HG03457 (cell line): ENCODE measurements at regions not wholly inside any gene's neighbourhood (a gene's known extent, or its start where the extent isn't known, plus 50 kb on each side); places are given as distances from the start of the nearest gene placed in this dataset.
A peak's percentile ranks its signal among the peaks of the same experiment; 100 is the strongest.
"Not testable (repeated sequence)": the region's sequence is repeated elsewhere in the genome, so short reads cannot be mapped to it uniquely, and the experiment has no call there.

Source experiments
- ATAC-seq: cut with Tn5 transposase; IDR thresholded peaks from one replicate; pipeline ENCODE4 v1.9.1; 2021; ENCODE audit warnings: moderate number of reproducible peaks; ENCODE audit not compliant: unreplicated experiment

GRCh38 chr9:15372455-15372854, 50.2 kb upstream of the SNAPC3 start:
- ATAC-seq, result no peak

GRCh38 chr9:15371448-15371845, 51.2 kb upstream of the SNAPC3 start:
- ATAC-seq, result no peak

DNA sequence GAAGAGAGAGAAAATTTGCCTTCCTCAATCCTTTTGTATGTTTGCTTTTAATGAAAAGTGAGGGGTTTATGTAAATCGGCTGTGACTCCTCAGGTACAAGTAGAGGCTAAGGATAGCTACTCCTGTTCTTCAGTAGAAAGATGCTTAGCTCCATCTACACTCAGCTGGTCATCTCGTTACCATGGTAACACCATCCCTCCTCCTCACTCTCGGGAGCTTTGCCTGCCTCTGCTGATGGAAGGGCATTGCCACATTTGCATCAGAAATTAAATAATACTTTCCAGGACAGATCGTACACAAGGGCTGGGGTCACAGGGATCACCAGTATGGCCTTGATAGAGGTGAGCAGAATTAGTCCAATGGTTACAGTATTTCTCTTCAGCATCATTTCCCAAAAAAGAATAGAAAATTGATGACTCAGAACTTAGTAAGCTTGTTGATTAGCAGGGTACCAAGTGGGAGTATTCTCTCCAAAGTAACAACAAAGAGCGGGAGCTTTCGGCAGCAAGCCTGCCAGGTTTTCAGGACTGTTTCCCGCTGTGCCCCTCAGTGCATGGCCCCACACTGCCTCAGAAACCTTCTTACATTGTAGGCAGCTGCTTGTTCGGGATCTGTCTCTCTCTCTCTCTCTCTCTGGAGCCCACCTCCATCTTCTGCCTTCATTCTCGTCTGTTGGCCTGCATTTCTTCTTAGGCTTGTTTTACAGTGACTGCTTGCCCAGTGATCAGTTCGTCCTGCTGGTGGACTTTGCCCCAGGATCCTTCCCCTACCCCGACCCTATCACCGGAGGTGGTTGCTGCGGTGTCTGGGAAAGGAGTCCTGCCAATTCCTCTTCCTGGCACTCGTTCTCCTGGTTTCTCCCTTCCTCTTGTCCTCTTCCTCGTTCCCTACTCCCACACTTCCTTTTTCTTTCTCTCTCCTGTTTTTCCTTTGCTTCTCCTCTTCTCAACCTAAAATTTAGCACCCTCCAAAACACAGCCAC, 51.9 kb upstream of the SNAPC3 start:
- no peak for ATAC-seq

- ATAC-seq, result no peak
These were observed 52.8 kb upstream of the SNAPC3 start for GRCh38 chr9:15369871-15370270.

DNA sequence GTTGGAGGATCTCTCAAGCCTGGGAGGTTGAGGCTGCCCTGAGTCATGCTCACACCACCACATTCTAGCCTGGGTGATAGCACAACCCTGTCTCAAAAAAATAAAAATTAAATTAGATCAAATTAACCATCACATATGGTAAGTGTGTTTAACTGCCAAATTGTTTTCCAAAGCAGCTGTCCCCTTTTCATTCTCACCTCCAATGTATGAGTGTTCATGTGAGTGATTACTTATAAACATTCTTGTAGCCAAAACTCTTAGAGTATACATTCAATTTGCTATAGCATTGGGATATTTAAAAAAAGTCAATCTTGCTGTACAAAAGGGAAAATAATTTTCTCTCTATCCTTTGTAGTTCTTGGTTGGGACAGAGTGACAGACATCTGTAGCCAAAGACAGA, 53.4 kb upstream of the SNAPC3 start:
- ATAC-seq, result no peak

- ATAC-seq, result not testable (repeated sequence)
These were observed 57.6 kb upstream of the SNAPC3 start for GRCh38 chr9:15364975-15365553.

- ATAC-seq, result no peak
These were observed 54.7 kb upstream of the TTC39B start for GRCh38 chr9:15361737-15362136.

DNA sequence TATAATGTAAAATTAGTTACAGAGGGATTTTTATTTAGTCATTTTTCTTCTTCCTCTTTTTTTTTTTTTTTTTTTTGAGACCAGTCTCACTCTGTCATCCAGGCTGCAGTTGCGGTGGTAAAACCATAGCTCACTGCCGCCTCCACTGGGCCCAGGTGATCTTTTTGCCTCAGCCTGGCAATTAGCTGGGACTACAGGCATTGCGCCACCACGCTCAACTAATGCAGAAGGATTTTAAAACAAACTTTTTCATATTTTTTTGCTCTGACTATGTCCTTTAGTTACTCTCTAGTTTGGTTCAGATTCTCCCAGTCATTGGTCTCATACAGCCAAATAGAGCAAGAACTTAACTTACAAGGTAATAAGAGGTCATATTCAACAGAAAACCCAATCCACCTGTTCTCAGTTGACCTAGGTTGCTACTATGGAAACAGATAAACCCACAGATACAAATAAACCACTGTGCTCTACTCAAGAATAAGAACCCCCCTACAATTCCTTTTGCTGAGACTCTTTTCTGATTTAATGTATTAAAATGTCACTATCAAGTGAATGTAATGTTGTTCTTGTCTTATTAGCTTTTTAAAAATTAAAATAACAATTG, 50.1 kb upstream of the TTC39B start:
- peak; percentile 95 for ATAC-seq
